GM23338 (cell line): ENCODE measurements at regions not wholly inside any gene's neighbourhood (a gene's known extent, or its start where the extent isn't known, plus 50 kb on each side); places are given as distances from the start of the nearest gene placed in this dataset.

Experiments used
- ATAC-seq: fragments of 200-7000 bp; cut with Tn5 transposase; 3 replicates; pipeline ENCODE4 v1.9.1; 2020
- DNase-seq: peaks from one replicate; pipeline ENCODE4 v3.0.0-alpha.2; 2015; ENCODE audit warnings: low spot score
- H2AFZ ChIP-seq: fragments of 200-600 bp; sonication (generic); 2 replicates; pipeline ENCODE4 v1.8.0; 2016; ENCODE audit warnings: antibody characterized with exemption, mild to moderate bottlenecking, moderate library complexity
- H3F3A ChIP-seq: fragments of 200-600 bp; sonication (generic); replicated peaks from 2 replicates; pipeline ENCODE4 v1.8.0; 2017; ENCODE audit warnings: antibody characterized with exemption, mixed run types, low read depth
- H3K27ac ChIP-seq: fragments of 200-600 bp; sonication (generic); 2 replicates; pipeline ENCODE4 v1.6.1; 2016; ENCODE audit warnings: low read depth
- H3K27me3 ChIP-seq: fragments of 200-600 bp; sonication (generic); 2 replicates; pipeline ENCODE4 v1.8.0; 2016; ENCODE audit warnings: mild to moderate bottlenecking, mixed run types, moderate library complexity; ENCODE audit not compliant: insufficient read depth
- H3K36me3 ChIP-seq: fragments of 200-600 bp; sonication (generic); 2 replicates; pipeline ENCODE4 v1.8.0; 2016; ENCODE audit warnings: mild to moderate bottlenecking; ENCODE audit not compliant: insufficient read depth
- H3K4me1 ChIP-seq: fragments of 200-600 bp; sonication (generic); 2 replicates; pipeline ENCODE4 v1.8.0; 2016; ENCODE audit warnings: mild to moderate bottlenecking, moderate library complexity; ENCODE audit not compliant: insufficient read depth
- H3K4me2 ChIP-seq: fragments of 200-600 bp; sonication (generic); 2 replicates; pipeline ENCODE4 v1.7.1; 2017; ENCODE audit warnings: mixed run types
- H3K4me3 ChIP-seq: fragments of 200-600 bp; sonication (generic); 2 replicates; pipeline ENCODE4 v1.6.1; 2016; ENCODE audit warnings: mixed run types
- H3K79me2 ChIP-seq: fragments of 200-600 bp; sonication (generic); replicated peaks from 2 replicates; pipeline ENCODE4 v1.8.0; 2017; ENCODE audit warnings: mild to moderate bottlenecking; ENCODE audit not compliant: insufficient read depth
- H3K9me2 ChIP-seq: fragments of 200-600 bp; sonication (generic); 2 replicates; pipeline ENCODE4 v1.8.0; 2017; ENCODE audit not compliant: insufficient read depth
- H4K20me1 ChIP-seq: fragments of 200-600 bp; sonication (generic); replicated peaks from 2 replicates; pipeline ENCODE4 v1.8.0; 2017; ENCODE audit warnings: mild to moderate bottlenecking; ENCODE audit not compliant: insufficient read depth
- H3K27ac Mint-ChIP-seq: 2 replicates; pipeline ENCODE4 v1.8.0; 2020; ENCODE audit warnings: inconsistent platforms, mild to moderate bottlenecking, moderate library complexity, mixed read lengths
- H3K27me3 Mint-ChIP-seq: 3 replicates; pipeline ENCODE4 v1.8.0; 2022; ENCODE audit warnings: low read depth, mild to moderate bottlenecking, moderate library complexity, mixed read lengths, inconsistent platforms; ENCODE audit not compliant: insufficient read depth, poor library complexity
- H3K36me3 Mint-ChIP-seq: 3 replicates; pipeline ENCODE4 v1.8.0; 2021; ENCODE audit warnings: low read depth, mild to moderate bottlenecking, inconsistent platforms, moderate library complexity, mixed read lengths
- H3K4me1 Mint-ChIP-seq: 3 replicates; pipeline ENCODE4 v1.8.0; 2020; ENCODE audit warnings: mild to moderate bottlenecking, inconsistent platforms, mixed read lengths
- H3K4me3 Mint-ChIP-seq: 3 replicates; pipeline ENCODE4 v1.8.0; 2021; ENCODE audit warnings: moderate library complexity, mild to moderate bottlenecking, inconsistent platforms, mixed read lengths
- H3K9me3 Mint-ChIP-seq: 3 replicates; pipeline ENCODE4 v1.8.0; 2020; ENCODE audit warnings: moderate library complexity, mild to moderate bottlenecking, inconsistent platforms, mixed read lengths
- EZH2 ChIP-seq: fragments of 200-600 bp; sonication (generic); IDR thresholded peaks from one replicate; pipeline ENCODE4 v1.8.0; 2017; ENCODE audit warnings: antibody characterized with exemption, mild to moderate bottlenecking, low read depth; ENCODE audit not compliant: unreplicated experiment
- EZH2phosphoT487 ChIP-seq: fragments of 200-600 bp; sonication (generic); IDR thresholded peaks from one replicate; pipeline ENCODE4 v1.8.1; 2018; ENCODE audit warnings: antibody characterized with exemption; ENCODE audit not compliant: unreplicated experiment
- JUNB ChIP-seq: IDR thresholded peaks from one replicate; pipeline ENCODE4 v1.6.1; 2016; ENCODE audit warnings: antibody characterized with exemption; ENCODE audit not compliant: unreplicated experiment
- NANOG ChIP-seq: IDR thresholded peaks from 2 replicates; pipeline ENCODE4 v1.6.1; 2016; ENCODE audit warnings: antibody characterized with exemption, borderline replicate concordance
- POLR2AphosphoS5 ChIP-seq: IDR thresholded peaks from 2 replicates; pipeline ENCODE4 v1.6.1; 2016; ENCODE audit warnings: antibody characterized with exemption, low read depth
- REST ChIP-seq: IDR thresholded peaks from one replicate; pipeline ENCODE4 v1.6.1; 2018; ENCODE audit warnings: antibody characterized with exemption; ENCODE audit not compliant: unreplicated experiment
- STAT1 ChIP-seq: IDR thresholded peaks from one replicate; pipeline ENCODE4 v1.6.1; 2016; ENCODE audit warnings: antibody characterized with exemption; ENCODE audit not compliant: unreplicated experiment
- ZNF114 ChIP-seq: fragments of 250-450 bp; sonication (Bioruptor Pico); IDR thresholded peaks from 2 replicates; pipeline ENCODE4 v1.5.0; 2020; ENCODE audit warnings: mild to moderate bottlenecking, moderate library complexity
- ZNF331 ChIP-seq: fragments of 250-450 bp; sonication (Bioruptor Pico); IDR thresholded peaks from 2 replicates; pipeline ENCODE4 v1.5.0; 2020; ENCODE audit warnings: low read depth, mild to moderate bottlenecking, moderate library complexity
- ZNF462 ChIP-seq: fragments of 250-450 bp; sonication (Bioruptor Pico); IDR thresholded peaks from 2 replicates; pipeline ENCODE4 v1.5.0; 2020; ENCODE audit warnings: mild to moderate bottlenecking, moderate library complexity
- TF ChIP-seq, protein P1 (sequence below): IDR thresholded peaks from 2 replicates; pipeline ENCODE4 v1.6.1; 2016; ENCODE audit warnings: antibody characterized with exemption
- TF ChIP-seq, protein P2 (sequence below), 2 experiments: fragments of 200-600 bp in 1 of 2; sonication (generic) in 1 of 2; conservative IDR thresholded peaks; 2 replicates each; pipeline versions ENCODE4 v1.5.1 to v1.6.1; 2016 to 2017; ENCODE audit warnings: antibody characterized with exemption in 2 of 2, low read depth in 2 of 2, mild to moderate bottlenecking in 2 of 2, moderate library complexity in 1 of 2

GRCh38 chr6:169020821-169021220 lies 232.8 kb downstream of the THBS2 start:
- no peak overlapping the region for H3K4me2 ChIP-seq
- H3K36me3 ChIP-seq: no peaks in the 10 kb centered on the region; the same call in 1 of the 2 replicates
- Mint-ChIP-seq H3K27me3 (peaks cover 7% of the 10 kb centered on the region), H3K27ac (no peak overlapping the region), H3K36me3 (peaks cover 38% of the 10 kb centered on the region), H3K4me1 (no peaks in the 10 kb centered on the region), H3K4me3 (no peak overlapping the region), H3K9me3 (peaks cover 52% of the 10 kb centered on the region)
- no peak overlapping the region for H2AFZ ChIP-seq
- H3K27me3 ChIP-seq: no peaks in the 10 kb centered on the region
- peaks cover 18% of the 10 kb centered on the region; the same call in 1 of the 2 replicates for H3K9me2 ChIP-seq
- TF ChIP-seq ZNF114 (CRISPR knock-in tag): no peak
- TF ChIP-seq EZH2phosphoT487: no peak
- TF ChIP-seq JUNB: no peak
- TF ChIP-seq ZNF462: no peak
- TF ChIP-seq ZNF331 (CRISPR knock-in tag): no peak
- TF ChIP-seq, protein P1, sequence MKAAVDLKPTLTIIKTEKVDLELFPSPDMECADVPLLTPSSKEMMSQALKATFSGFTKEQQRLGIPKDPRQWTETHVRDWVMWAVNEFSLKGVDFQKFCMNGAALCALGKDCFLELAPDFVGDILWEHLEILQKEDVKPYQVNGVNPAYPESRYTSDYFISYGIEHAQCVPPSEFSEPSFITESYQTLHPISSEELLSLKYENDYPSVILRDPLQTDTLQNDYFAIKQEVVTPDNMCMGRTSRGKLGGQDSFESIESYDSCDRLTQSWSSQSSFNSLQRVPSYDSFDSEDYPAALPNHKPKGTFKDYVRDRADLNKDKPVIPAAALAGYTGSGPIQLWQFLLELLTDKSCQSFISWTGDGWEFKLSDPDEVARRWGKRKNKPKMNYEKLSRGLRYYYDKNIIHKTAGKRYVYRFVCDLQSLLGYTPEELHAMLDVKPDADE: no peak
- TF ChIP-seq POLR2AphosphoS5: no peak
- no peak for TF ChIP-seq STAT1
- TF ChIP-seq, protein P2, sequence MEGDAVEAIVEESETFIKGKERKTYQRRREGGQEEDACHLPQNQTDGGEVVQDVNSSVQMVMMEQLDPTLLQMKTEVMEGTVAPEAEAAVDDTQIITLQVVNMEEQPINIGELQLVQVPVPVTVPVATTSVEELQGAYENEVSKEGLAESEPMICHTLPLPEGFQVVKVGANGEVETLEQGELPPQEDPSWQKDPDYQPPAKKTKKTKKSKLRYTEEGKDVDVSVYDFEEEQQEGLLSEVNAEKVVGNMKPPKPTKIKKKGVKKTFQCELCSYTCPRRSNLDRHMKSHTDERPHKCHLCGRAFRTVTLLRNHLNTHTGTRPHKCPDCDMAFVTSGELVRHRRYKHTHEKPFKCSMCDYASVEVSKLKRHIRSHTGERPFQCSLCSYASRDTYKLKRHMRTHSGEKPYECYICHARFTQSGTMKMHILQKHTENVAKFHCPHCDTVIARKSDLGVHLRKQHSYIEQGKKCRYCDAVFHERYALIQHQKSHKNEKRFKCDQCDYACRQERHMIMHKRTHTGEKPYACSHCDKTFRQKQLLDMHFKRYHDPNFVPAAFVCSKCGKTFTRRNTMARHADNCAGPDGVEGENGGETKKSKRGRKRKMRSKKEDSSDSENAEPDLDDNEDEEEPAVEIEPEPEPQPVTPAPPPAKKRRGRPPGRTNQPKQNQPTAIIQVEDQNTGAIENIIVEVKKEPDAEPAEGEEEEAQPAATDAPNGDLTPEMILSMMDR (conservative IDR thresholded peaks at IDR 0.05; ENCODE audit: low read depth in 2 of 2): no peak
- TF ChIP-seq REST: no peak
- TF ChIP-seq EZH2: no peak
- no peak for TF ChIP-seq NANOG
- no peak overlapping the region for H3K4me3 ChIP-seq
- H4K20me1 ChIP-seq: no peaks in the 10 kb centered on the region
- ATAC-seq (no peak), DNase-seq (no peak)
- no peaks in the 10 kb centered on the region; the same call in 1 of the 2 replicates for H3K4me1 ChIP-seq
- H3F3A ChIP-seq: peaks cover 4% of the 10 kb centered on the region; the same call in 1 of the 2 replicates
- H3K79me2 ChIP-seq: no peaks in the 10 kb centered on the region
- H3K27ac ChIP-seq: no peak overlapping the region
